CD8-positive, alpha-beta memory T cell (primary cell): ENCODE measurements at regions not wholly inside any gene's neighbourhood (a gene's known extent, or its start where the extent isn't known, plus 50 kb on each side); places are given as distances from the start of the nearest gene placed in this dataset.

Experiments
- CTCF ChIA-PET: fragments of 350-600 bp; sonication (Branson Sonifier 250); formaldehyde crosslinking; loops from one replicate; lab custom pipeline; 2021; ENCODE audit warnings: antibody characterized with exemption; lab: Charles Lee
- POLR2A ChIA-PET: fragments of 350-600 bp; sonication (Branson Sonifier 250); formaldehyde crosslinking; loops from one replicate; lab custom pipeline; 2021; ENCODE audit warnings: antibody characterized with exemption; lab: Charles Lee
- DNase-seq, 5 donors: peaks; one replicate each; pipeline versions ENCODE4 v3.0.0 to v3.0.0-alpha.2; 2020 to 2022; ENCODE audit warnings: mixed read lengths in 1 of 5
- H3K27ac ChIP-seq: one replicate; pipeline ENCODE4 v1.7.0; 2013; ENCODE audit warnings: low read depth, mild to moderate bottlenecking, low read length, moderate library complexity
- H3K27me3 ChIP-seq: 2 replicates; pipeline ENCODE4 v1.7.0; 2013; ENCODE audit warnings: low read length, mild to moderate bottlenecking; ENCODE audit not compliant: insufficient read depth, poor library complexity, severe bottlenecking
- H3K36me3 ChIP-seq: 2 replicates; pipeline ENCODE4 v1.7.0; 2013; ENCODE audit warnings: mild to moderate bottlenecking, low read length, moderate library complexity; ENCODE audit not compliant: insufficient read depth
- H3K4me1 ChIP-seq: 2 replicates; pipeline ENCODE4 v1.7.0; 2013; ENCODE audit warnings: mild to moderate bottlenecking, low read length, moderate library complexity; ENCODE audit not compliant: insufficient read depth
- H3K4me3 ChIP-seq: 2 replicates; pipeline ENCODE4 v1.7.0; 2013; ENCODE audit warnings: mild to moderate bottlenecking, low read length
- H3K9me3 ChIP-seq: 2 replicates; pipeline ENCODE4 v1.7.0; 2013; ENCODE audit warnings: mild to moderate bottlenecking, low read length
- H3K27ac Mint-ChIP-seq, 8 donors: one replicate each; pipeline ENCODE4 v1.8.0; 2020 to 2021; ENCODE audit warnings: mixed read lengths in 8 of 8, mild to moderate bottlenecking in 6 of 8, inconsistent platforms in 3 of 8, moderate library complexity in 3 of 8
- H3K27me3 Mint-ChIP-seq, 2 donors: one replicate each; pipeline ENCODE4 v1.8.0; 2020 to 2021; ENCODE audit warnings: mixed read lengths in 2 of 2, mild to moderate bottlenecking in 1 of 2, moderate library complexity in 1 of 2
- H3K36me3 Mint-ChIP-seq, 3 donors: one replicate each; pipeline ENCODE4 v1.8.0; 2020 to 2021; ENCODE audit warnings: mixed read lengths in 3 of 3, inconsistent platforms in 1 of 3, mild to moderate bottlenecking in 1 of 3
- H3K4me1 Mint-ChIP-seq, 3 donors: one replicate each; pipeline ENCODE4 v1.8.0; 2020 to 2021; ENCODE audit warnings: mixed read lengths in 3 of 3, inconsistent platforms in 1 of 3, mild to moderate bottlenecking in 1 of 3
- H3K4me3 Mint-ChIP-seq, 7 donors: one replicate each; pipeline ENCODE4 v1.8.0; 2020 to 2021; ENCODE audit warnings: mixed read lengths in 7 of 7, mild to moderate bottlenecking in 6 of 7, moderate library complexity in 4 of 7, inconsistent platforms in 2 of 7
- H3K9me3 Mint-ChIP-seq, 5 donors: one replicate each; pipeline ENCODE4 v1.8.0; 2020 to 2022; ENCODE audit warnings: mixed read lengths in 5 of 5, mild to moderate bottlenecking in 3 of 5, moderate library complexity in 2 of 5, inconsistent platforms in 1 of 5

- no peaks in the 10 kb centered on the region for H3K27me3 ChIP-seq
- no peak for DNase-seq
- ChIA-PET CTCF (no interaction called here), POLR2A (no interaction called here)
- H3K27ac Mint-ChIP-seq: no peak overlapping the region
- no peaks in the 10 kb centered on the region for H3K36me3 ChIP-seq
- H3K4me1 ChIP-seq: no peaks in the 10 kb centered on the region
- no peak overlapping the region for H3K27ac ChIP-seq
- peaks cover 0 to 2% (median 0%) of the 10 kb centered on the region in 5 donors for H3K9me3 Mint-ChIP-seq
- no peak overlapping the region for H3K4me3 ChIP-seq
- peaks cover 0 to 4% of the 10 kb centered on the region in 2 donors for H3K27me3 Mint-ChIP-seq
- H3K4me3 Mint-ChIP-seq: no peak overlapping the region
- H3K4me1 Mint-ChIP-seq: no peaks in the 10 kb centered on the region
- no peaks in the 10 kb centered on the region for H3K36me3 Mint-ChIP-seq
- no peaks in the 10 kb centered on the region for H3K9me3 ChIP-seq
Measured at GRCh38 chr1:61607448-61607847, 117.5 kb downstream of the TM2D1 start.

GRCh38 chr1:61606448-61607312, 118.3 kb downstream of the TM2D1 start:
- CTCF ChIA-PET: no interaction called here
- Histone ChIP-seq H3K4me1 (no peaks in the 10 kb centered on the region), H3K27me3 (no peaks in the 10 kb centered on the region), H3K4me3 (no peak overlapping the region), H3K9me3 (no peaks in the 10 kb centered on the region), H3K36me3 (no peaks in the 10 kb centered on the region), H3K27ac (no peak overlapping the region)
- Mint-ChIP-seq H3K27me3 (peaks cover 0 to 4% of the 10 kb centered on the region in 2 donors), H3K27ac (peak overlapping the region in 2 of 8 donors; percentile 10 to 31), H3K4me3 (no peak overlapping the region), H3K4me1 (no peaks in the 10 kb centered on the region), H3K9me3 (peaks cover 0 to 2% (median 0%) of the 10 kb centered on the region in 5 donors), H3K36me3 (no peaks in the 10 kb centered on the region)
- no peak for DNase-seq
- POLR2A ChIA-PET: no interaction called here

GRCh38 chr1:61605607-61606321, 119.2 kb downstream of the TM2D1 start:
- Histone ChIP-seq H3K9me3 (no peaks in the 10 kb centered on the region), H3K4me3 (no peak overlapping the region), H3K27me3 (no peaks in the 10 kb centered on the region), H3K36me3 (no peaks in the 10 kb centered on the region), H3K4me1 (no peaks in the 10 kb centered on the region), H3K27ac (no peak overlapping the region)
- Mint-ChIP-seq H3K9me3 (peaks cover 0 to 2% (median 0%) of the 10 kb centered on the region in 5 donors), H3K27me3 (peaks cover 0 to 4% of the 10 kb centered on the region in 2 donors), H3K36me3 (no peaks in the 10 kb centered on the region), H3K4me1 (no peaks in the 10 kb centered on the region), H3K4me3 (no peak overlapping the region), H3K27ac (no peak overlapping the region)
- POLR2A ChIA-PET: no interaction called here
- DNase-seq: no peak
- CTCF ChIA-PET: no interaction called here

GRCh38 chr1:61604684-61605083, 120.3 kb downstream of the TM2D1 start:
- ChIA-PET CTCF (no interaction called here), POLR2A (no interaction called here)
- no peak overlapping the region for H3K4me3 ChIP-seq
- no peaks in the 10 kb centered on the region for H3K36me3 ChIP-seq
- H3K27me3 ChIP-seq: no peaks in the 10 kb centered on the region
- Mint-ChIP-seq H3K27me3 (peaks cover 0 to 4% of the 10 kb centered on the region in 2 donors), H3K4me1 (no peaks in the 10 kb centered on the region), H3K27ac (no peak overlapping the region), H3K4me3 (no peak overlapping the region), H3K36me3 (no peaks in the 10 kb centered on the region), H3K9me3 (peaks cover 0 to 2% (median 0%) of the 10 kb centered on the region in 5 donors)
- H3K4me1 ChIP-seq: no peaks in the 10 kb centered on the region
- no peak for DNase-seq
- no peaks in the 10 kb centered on the region for H3K9me3 ChIP-seq
- no peak overlapping the region for H3K27ac ChIP-seq

- Mint-ChIP-seq H3K27ac (no peak overlapping the region), H3K4me1 (no peaks in the 10 kb centered on the region), H3K9me3 (peaks cover 0 to 2% (median 0%) of the 10 kb centered on the region in 5 donors), H3K4me3 (no peak overlapping the region), H3K27me3 (peaks cover 2 to 4% of the 10 kb centered on the region in 2 donors), H3K36me3 (no peaks in the 10 kb centered on the region)
- Histone ChIP-seq H3K4me3 (no peak overlapping the region), H3K27ac (no peak overlapping the region), H3K9me3 (no peaks in the 10 kb centered on the region), H3K4me1 (no peaks in the 10 kb centered on the region), H3K27me3 (no peaks in the 10 kb centered on the region), H3K36me3 (no peaks in the 10 kb centered on the region)
- CTCF ChIA-PET: no interaction called here
- POLR2A ChIA-PET: no interaction called here
- no peak for DNase-seq
Measured at GRCh38 chr1:61604261-61604660, 120.7 kb downstream of the TM2D1 start.

GRCh38 chr1:61602663-61603062, 122.3 kb downstream of the TM2D1 start:
- H3K9me3 Mint-ChIP-seq: peaks cover 2 to 5% (median 3%) of the 10 kb centered on the region in 5 donors
- CTCF ChIA-PET: no interaction called here

GRCh38 chr1:61597601-61598000, 127.3 kb downstream of the TM2D1 start:
- ChIA-PET POLR2A (no interaction called here), CTCF (interaction anchor here (2.0 kb wide), 1 partner anchor 9 kb away, joined by 9 read pairs; no protein-coding TSS in a partner anchor)

More at GRCh38 chr1:61602663-61603062, 122.3 kb downstream of the TM2D1 start:
- H3K36me3 ChIP-seq: no peaks in the 10 kb centered on the region
- no peaks in the 10 kb centered on the region for H3K27me3 ChIP-seq
- H3K27me3 Mint-ChIP-seq: peaks cover 6% of the 10 kb centered on the region in 2 donors
- no peak overlapping the region for H3K27ac ChIP-seq
- no peaks in the 10 kb centered on the region for H3K36me3 Mint-ChIP-seq
- no peaks in the 10 kb centered on the region for H3K9me3 ChIP-seq
- POLR2A ChIA-PET: interaction anchor here (0.6 kb wide), 1 partner anchor 146 kb away, joined by 3 read pairs; no protein-coding TSS in a partner anchor
- no peaks in the 10 kb centered on the region for H3K4me1 ChIP-seq
- H3K4me3 Mint-ChIP-seq: no peak overlapping the region
- no peak overlapping the region for H3K27ac Mint-ChIP-seq
- DNase-seq: no peak
- H3K4me3 ChIP-seq: no peak overlapping the region
- H3K4me1 Mint-ChIP-seq: no peaks in the 10 kb centered on the region

GRCh38 chr1:61593331-61593730, 131.6 kb downstream of the TM2D1 start:
- Histone ChIP-seq H3K9me3 (no peaks in the 10 kb centered on the region), H3K27ac (no peak overlapping the region), H3K36me3 (no peaks in the 10 kb centered on the region), H3K27me3 (no peaks in the 10 kb centered on the region), H3K4me3 (no peak overlapping the region), H3K4me1 (no peaks in the 10 kb centered on the region)
- ChIA-PET CTCF (interaction anchor here (1.2 kb wide), 1 partner anchor 10 kb away, joined by 3 read pairs; no protein-coding TSS in a partner anchor), POLR2A (no interaction called here)
- no peak overlapping the region for H3K27ac Mint-ChIP-seq
- H3K36me3 Mint-ChIP-seq: peaks cover 0 to 6% (median 0%) of the 10 kb centered on the region in 3 donors
- H3K9me3 Mint-ChIP-seq: peaks cover 2 to 11% (median 8%) of the 10 kb centered on the region in 5 donors
- peaks cover 19 to 42% of the 10 kb centered on the region in 2 donors for H3K27me3 Mint-ChIP-seq
- H3K4me1 Mint-ChIP-seq: no peaks in the 10 kb centered on the region
- no peak overlapping the region for H3K4me3 Mint-ChIP-seq
- DNase-seq: no peak

More at GRCh38 chr1:61597601-61598000, 127.3 kb downstream of the TM2D1 start:
- peaks cover 0 to 6% (median 0%) of the 10 kb centered on the region in 3 donors for H3K36me3 Mint-ChIP-seq
- H3K27me3 ChIP-seq: no peaks in the 10 kb centered on the region
- no peaks in the 10 kb centered on the region for H3K4me1 ChIP-seq
- peaks cover 18 to 36% of the 10 kb centered on the region in 2 donors for H3K27me3 Mint-ChIP-seq
- H3K27ac Mint-ChIP-seq: no peak overlapping the region
- H3K4me1 Mint-ChIP-seq: no peaks in the 10 kb centered on the region
- no peaks in the 10 kb centered on the region for H3K9me3 ChIP-seq
- H3K9me3 Mint-ChIP-seq: peaks cover 2 to 11% (median 8%) of the 10 kb centered on the region in 5 donors
- no peak overlapping the region for H3K27ac ChIP-seq
- no peaks in the 10 kb centered on the region for H3K36me3 ChIP-seq
- DNase-seq: no peak
- H3K4me3 ChIP-seq: no peak overlapping the region
- H3K4me3 Mint-ChIP-seq: no peak overlapping the region
